SK-N-SH treated with all-trans-retinoic acid at 6 μM for 48 hours (cell line): ENCODE measurements at regions not wholly inside any gene's neighbourhood (a gene's known extent, or its start where the extent isn't known, plus 50 kb on each side); places are given as distances from the start of the nearest gene placed in this dataset.

Source experiments
- BACH2 ChIP-seq: fragments of 250-450 bp; sonication (Bioruptor Pico); IDR thresholded peaks from 2 replicates; pipeline ENCODE4 v1.9.0; 2021; ENCODE audit warnings: mild to moderate bottlenecking, borderline replicate concordance
- RARB ChIP-seq: fragments of 250-450 bp; sonication (Bioruptor Pico); IDR thresholded peaks from 2 replicates; pipeline ENCODE4 v1.8.0; 2021; ENCODE audit warnings: mild to moderate bottlenecking, moderate library complexity
- ZFP30 ChIP-seq: fragments of 450-650 bp; formaldehyde crosslinking; IDR thresholded peaks from 2 replicates; pipeline ENCODE4 v1.5.0; 2022; ENCODE audit warnings: mild to moderate bottlenecking, moderate library complexity
- ZNF565 ChIP-seq: fragments of 450-650 bp; formaldehyde crosslinking; conservative IDR thresholded peaks from 2 replicates; pipeline ENCODE4 v1.5.0; 2020; ENCODE audit warnings: low read depth, mild to moderate bottlenecking, moderate library complexity
- ZNF8 ChIP-seq: fragments of 450-650 bp; formaldehyde crosslinking; IDR thresholded peaks from 2 replicates; pipeline ENCODE4 v1.5.0; 2020; ENCODE audit warnings: mild to moderate bottlenecking, moderate library complexity

- TF ChIP-seq ZNF565 (CRISPR knock-in tag), result no peak
- TF ChIP-seq ZFP30 (CRISPR knock-in tag), result no peak
- TF ChIP-seq RARB, result no peak
- no peak for TF ChIP-seq ZNF8 (CRISPR knock-in tag)
- no peak for TF ChIP-seq BACH2 (CRISPR knock-in tag)
These were observed 85.7 kb upstream of the SHB start for GRCh38 chr9:38154501-38155421.
